Activated CD4-positive, alpha-beta memory T cell treated with anti-CD3 and anti-CD28 coated beads for 36 hours (primary cell): ENCODE measurements at regions not wholly inside any gene's neighbourhood (a gene's known extent, or its start where the extent isn't known, plus 50 kb on each side); places are given as distances from the start of the nearest gene placed in this dataset.

Source experiments
- CTCF ChIA-PET: fragments of 350-600 bp; sonication (Branson Sonifier 250); formaldehyde crosslinking; loops from one replicate; lab custom pipeline; 2021; ENCODE audit warnings: antibody characterized with exemption, inconsistent platforms; lab: Charles Lee
- POLR2A ChIA-PET: fragments of 350-600 bp; sonication (Branson Sonifier 250); formaldehyde crosslinking; loops from one replicate; lab custom pipeline; 2021; ENCODE audit warnings: antibody characterized with exemption; lab: Charles Lee
- DNase-seq: peaks from one replicate; pipeline ENCODE4 v3.0.0-alpha.2; 2020
- H3K27ac Mint-ChIP-seq: one replicate; pipeline ENCODE4 v1.8.0; 2021; ENCODE audit warnings: mixed read lengths
- H3K27me3 Mint-ChIP-seq: one replicate; pipeline ENCODE4 v1.8.0; 2021; ENCODE audit warnings: mixed read lengths
- H3K36me3 Mint-ChIP-seq: one replicate; pipeline ENCODE4 v1.8.0; 2021; ENCODE audit warnings: mixed read lengths
- H3K4me1 Mint-ChIP-seq: one replicate; pipeline ENCODE4 v1.8.0; 2021; ENCODE audit warnings: low read depth, mixed read lengths
- H3K4me3 Mint-ChIP-seq: one replicate; pipeline ENCODE4 v1.8.0; 2021; ENCODE audit warnings: mild to moderate bottlenecking, mixed read lengths
- H3K9me3 Mint-ChIP-seq: one replicate; pipeline ENCODE4 v1.8.0; 2021; ENCODE audit warnings: mixed read lengths
- intact Hi-C: fragments of 100-400 bp; cut with micrococcal nuclease; formaldehyde crosslinking; loops from one replicate; pipeline ENCODE4 v1.15.1; 2023

DNA sequence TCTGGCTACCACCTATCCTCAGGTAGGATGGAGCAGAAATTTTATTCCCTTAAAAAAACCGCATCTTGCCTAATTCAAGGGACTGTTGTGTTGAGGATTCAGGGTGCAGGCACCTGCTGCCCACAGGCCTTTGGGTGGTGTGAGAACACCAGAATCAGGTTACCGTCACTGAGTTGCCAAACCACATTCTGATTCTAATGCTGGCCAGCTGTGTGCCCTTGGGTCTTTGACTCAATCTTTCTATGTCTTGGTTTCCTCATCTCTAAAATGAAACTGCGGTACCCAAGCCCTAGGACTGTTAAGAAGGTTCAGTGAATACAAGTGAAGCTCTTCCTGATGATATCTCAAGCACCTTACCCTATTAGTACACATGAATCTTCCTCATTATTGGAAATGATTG, 827.3 kb downstream of the DHX35 start:
- POLR2A ChIA-PET, result no interaction called here
- H3K27ac Mint-ChIP-seq, result no peak overlapping the region
- CTCF ChIA-PET, result no interaction called here
- H3K9me3 Mint-ChIP-seq, result no peaks in the 10 kb centered on the region
- no peaks in the 10 kb centered on the region for H3K4me1 Mint-ChIP-seq
- H3K36me3 Mint-ChIP-seq, result no peaks in the 10 kb centered on the region
- H3K4me3 Mint-ChIP-seq, result no peak overlapping the region
- DNase-seq, result no peak
- no peaks in the 10 kb centered on the region for H3K27me3 Mint-ChIP-seq
- intact Hi-C loops, result no loop called here

- intact Hi-C loops, result no loop called here
- ChIA-PET CTCF (no interaction called here), POLR2A (no interaction called here)
- Mint-ChIP-seq H3K4me3 (no peak overlapping the region), H3K27me3 (no peaks in the 10 kb centered on the region), H3K9me3 (peaks cover 11% of the 10 kb centered on the region), H3K4me1 (no peaks in the 10 kb centered on the region), H3K36me3 (no peaks in the 10 kb centered on the region), H3K27ac (no peak overlapping the region)
- DNase-seq, result no peak
Observed at GRCh38 chr20:39785252-39785917, 823.2 kb downstream of the DHX35 start.

GRCh38 chr20:39784693-39785092, 822.5 kb downstream of the DHX35 start:
- ChIA-PET POLR2A (no interaction called here), CTCF (no interaction called here)
- intact Hi-C loops, result no loop called here
- Mint-ChIP-seq H3K36me3 (no peaks in the 10 kb centered on the region), H3K27me3 (no peaks in the 10 kb centered on the region), H3K4me3 (no peak overlapping the region), H3K4me1 (no peaks in the 10 kb centered on the region), H3K27ac (no peak overlapping the region), H3K9me3 (peaks cover 11% of the 10 kb centered on the region)
- DNase-seq, result no peak

GRCh38 chr20:39778847-39779604, 816.9 kb downstream of the DHX35 start:
- Mint-ChIP-seq H3K27me3 (no peaks in the 10 kb centered on the region), H3K36me3 (no peaks in the 10 kb centered on the region), H3K27ac (no peak overlapping the region), H3K9me3 (peaks cover 9% of the 10 kb centered on the region), H3K4me1 (no peaks in the 10 kb centered on the region), H3K4me3 (no peak overlapping the region)
- POLR2A ChIA-PET, result no interaction called here
- intact Hi-C loops, result no loop called here
- CTCF ChIA-PET, result no interaction called here
- no peak for DNase-seq

DNA sequence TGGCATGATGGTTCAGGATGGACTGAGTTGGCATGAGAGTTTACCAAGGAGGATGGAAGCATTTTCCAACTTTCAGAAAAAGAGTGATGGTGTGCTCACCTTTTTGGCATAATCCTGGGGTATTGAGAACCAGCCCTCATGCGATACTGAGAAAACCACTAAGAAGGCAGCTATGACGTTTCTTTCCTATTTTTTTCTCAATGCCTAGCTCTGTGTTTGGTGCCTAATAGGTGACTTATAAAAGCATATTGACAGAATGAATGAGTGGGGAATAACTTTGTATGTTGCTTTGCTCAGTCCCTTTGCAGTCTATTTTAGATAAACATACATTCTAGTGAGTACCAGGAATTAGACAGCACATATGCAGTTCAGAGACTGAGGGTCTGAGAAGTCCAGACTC, 816.3 kb downstream of the DHX35 start:
- intact Hi-C loops, result no loop called here
- no peaks in the 10 kb centered on the region for H3K4me1 Mint-ChIP-seq
- ChIA-PET CTCF (no interaction called here), POLR2A (no interaction called here)
- H3K27ac Mint-ChIP-seq, result no peak overlapping the region
- H3K4me3 Mint-ChIP-seq, result no peak overlapping the region
- no peaks in the 10 kb centered on the region for H3K27me3 Mint-ChIP-seq
- DNase-seq, result no peak
- H3K36me3 Mint-ChIP-seq, result no peaks in the 10 kb centered on the region
- peaks cover 6% of the 10 kb centered on the region for H3K9me3 Mint-ChIP-seq

GRCh38 chr20:39777610-39778009, 815.5 kb downstream of the DHX35 start:
- Mint-ChIP-seq H3K4me1 (no peaks in the 10 kb centered on the region), H3K9me3 (peaks cover 5% of the 10 kb centered on the region), H3K4me3 (no peak overlapping the region), H3K27ac (no peak overlapping the region), H3K36me3 (no peaks in the 10 kb centered on the region), H3K27me3 (no peaks in the 10 kb centered on the region)
- CTCF ChIA-PET, result no interaction called here
- no peak for DNase-seq
- POLR2A ChIA-PET, result no interaction called here
- intact Hi-C loops, result no loop called here

DNA sequence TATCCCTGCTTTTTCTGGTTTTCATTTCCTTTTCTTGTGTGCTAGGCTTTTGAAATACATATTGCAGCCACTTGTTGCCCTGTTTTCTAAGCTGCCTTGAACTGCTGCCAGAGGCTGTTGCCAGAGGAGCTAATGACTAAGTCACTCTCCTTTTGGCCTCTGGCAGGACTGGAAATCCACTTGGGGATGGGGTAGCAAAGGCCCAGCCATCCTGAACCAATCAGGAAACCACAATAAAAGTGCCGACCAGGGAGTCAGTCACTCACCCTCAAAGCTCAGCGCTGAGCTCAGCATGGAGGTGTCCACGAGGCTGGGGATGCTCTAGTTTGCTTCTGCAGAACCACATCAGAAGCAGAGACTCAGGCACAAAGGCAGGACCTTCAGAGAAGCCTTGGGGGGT, 813.0 kb downstream of the DHX35 start:
- Mint-ChIP-seq H3K27ac (no peak overlapping the region), H3K9me3 (no peaks in the 10 kb centered on the region), H3K4me3 (no peak overlapping the region), H3K27me3 (no peaks in the 10 kb centered on the region), H3K36me3 (no peaks in the 10 kb centered on the region), H3K4me1 (no peaks in the 10 kb centered on the region)
- CTCF ChIA-PET, result no interaction called here
- DNase-seq, result no peak
- intact Hi-C loops, result no loop called here
- POLR2A ChIA-PET, result no interaction called here

- intact Hi-C loops, result no loop called here
- no peak for DNase-seq
- H3K27me3 Mint-ChIP-seq, result no peaks in the 10 kb centered on the region
- POLR2A ChIA-PET, result no interaction called here
- no peak overlapping the region for H3K27ac Mint-ChIP-seq
- no peak overlapping the region for H3K4me3 Mint-ChIP-seq
- peaks cover 2% of the 10 kb centered on the region for H3K9me3 Mint-ChIP-seq
- no peaks in the 10 kb centered on the region for H3K4me1 Mint-ChIP-seq
- H3K36me3 Mint-ChIP-seq, result no peaks in the 10 kb centered on the region
- CTCF ChIA-PET, result no interaction called here
Observed at GRCh38 chr20:39773380-39774000, 811.3 kb downstream of the DHX35 start.

DNA sequence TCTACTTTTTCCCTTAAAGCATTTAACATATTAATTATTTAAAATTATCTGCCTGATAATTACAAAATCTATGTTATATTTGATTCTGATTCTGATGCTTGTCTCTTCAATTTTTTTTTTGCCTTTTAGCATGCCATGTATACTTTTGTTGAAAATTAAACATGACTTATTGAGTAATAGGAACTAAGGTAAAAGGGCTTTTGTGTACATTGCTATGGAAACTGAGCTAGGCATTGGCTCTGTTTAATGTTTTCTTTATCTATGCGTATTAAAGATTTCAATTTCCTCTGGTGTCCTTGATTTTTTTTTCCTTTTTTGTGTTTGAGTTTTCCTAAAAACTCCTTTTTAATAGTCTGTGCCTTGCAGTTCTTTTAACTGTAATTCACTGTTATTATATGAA, 805.2 kb downstream of the DHX35 start:
- H3K27me3 Mint-ChIP-seq, result no peaks in the 10 kb centered on the region
- no peaks in the 10 kb centered on the region for H3K4me1 Mint-ChIP-seq
- H3K4me3 Mint-ChIP-seq, result no peak overlapping the region
- H3K9me3 Mint-ChIP-seq, result peaks cover 14% of the 10 kb centered on the region
- ChIA-PET CTCF (no interaction called here), POLR2A (no interaction called here)
- no peaks in the 10 kb centered on the region for H3K36me3 Mint-ChIP-seq
- DNase-seq, result no peak
- no peak overlapping the region for H3K27ac Mint-ChIP-seq
- intact Hi-C loops, result no loop called here

DNA sequence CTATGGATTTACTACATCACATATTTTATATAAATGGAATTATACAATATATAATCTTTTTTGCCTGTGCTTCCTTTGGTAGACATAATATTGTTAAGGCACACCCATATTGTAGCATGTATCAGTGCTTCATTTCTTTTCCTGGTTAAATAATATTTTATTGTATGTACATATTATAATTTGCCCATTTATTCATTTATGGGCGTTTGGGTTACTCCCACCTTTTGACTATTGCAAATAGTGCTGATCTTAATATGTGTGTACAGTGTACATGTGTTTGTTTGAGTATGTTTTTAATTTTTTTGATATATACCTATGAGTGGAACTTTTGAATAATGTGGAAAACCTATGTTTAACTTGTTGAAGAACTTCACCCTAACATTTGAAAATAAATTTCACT, 804.2 kb downstream of the DHX35 start:
- H3K27me3 Mint-ChIP-seq, result no peaks in the 10 kb centered on the region
- H3K9me3 Mint-ChIP-seq, result peaks cover 14% of the 10 kb centered on the region
- intact Hi-C loops, result no loop called here
- CTCF ChIA-PET, result no interaction called here
- no peaks in the 10 kb centered on the region for H3K36me3 Mint-ChIP-seq
- no peak overlapping the region for H3K4me3 Mint-ChIP-seq
- DNase-seq, result no peak
- H3K4me1 Mint-ChIP-seq, result no peaks in the 10 kb centered on the region
- POLR2A ChIA-PET, result no interaction called here
- H3K27ac Mint-ChIP-seq, result no peak overlapping the region

DNA sequence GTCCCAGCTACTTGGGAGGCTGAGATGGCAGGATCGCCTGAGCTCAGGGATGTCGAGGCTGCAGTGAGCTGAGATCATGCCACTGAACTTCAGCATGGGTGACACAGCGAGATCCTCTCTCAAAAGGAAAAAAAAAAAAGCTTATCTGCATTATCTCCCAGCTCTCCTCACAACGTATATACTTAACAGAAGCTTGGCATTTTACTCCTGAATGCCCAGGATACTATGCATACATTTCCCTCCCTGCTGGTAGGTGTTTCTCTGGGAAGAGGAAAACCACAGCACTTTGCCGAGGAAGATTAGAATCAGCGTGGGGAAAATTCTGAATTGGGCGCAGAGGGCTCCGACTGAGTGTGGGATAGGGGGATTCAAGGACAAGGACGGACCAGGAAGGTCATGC, 800.6 kb downstream of the DHX35 start:
- H3K4me3 Mint-ChIP-seq, result no peak overlapping the region
- peaks cover 8% of the 10 kb centered on the region for H3K9me3 Mint-ChIP-seq
- H3K27me3 Mint-ChIP-seq, result no peaks in the 10 kb centered on the region
- intact Hi-C loops, result no loop called here
- CTCF ChIA-PET, result no interaction called here
- no peaks in the 10 kb centered on the region for H3K36me3 Mint-ChIP-seq
- DNase-seq, result no peak
- H3K4me1 Mint-ChIP-seq, result no peaks in the 10 kb centered on the region
- POLR2A ChIA-PET, result no interaction called here
- H3K27ac Mint-ChIP-seq, result no peak overlapping the region

GRCh38 chr20:39758876-39759275, 796.7 kb downstream of the DHX35 start:
- no peak for DNase-seq
- no peak overlapping the region for H3K27ac Mint-ChIP-seq
- H3K4me3 Mint-ChIP-seq, result no peak overlapping the region
- no peaks in the 10 kb centered on the region for H3K4me1 Mint-ChIP-seq
- no peaks in the 10 kb centered on the region for H3K36me3 Mint-ChIP-seq
- no peaks in the 10 kb centered on the region for H3K27me3 Mint-ChIP-seq
- intact Hi-C loops, result no loop called here
- H3K9me3 Mint-ChIP-seq, result peaks cover 3% of the 10 kb centered on the region
- POLR2A ChIA-PET, result no interaction called here
- CTCF ChIA-PET, result interaction anchor here (0.6 kb wide), 1 partner anchor 23 kb away, joined by 3 read pairs; no protein-coding TSS in a partner anchor

GRCh38 chr20:39756828-39757227, 794.7 kb downstream of the DHX35 start:
- CTCF ChIA-PET, result no interaction called here
- no peaks in the 10 kb centered on the region for H3K9me3 Mint-ChIP-seq
- no peaks in the 10 kb centered on the region for H3K27me3 Mint-ChIP-seq
- no peak overlapping the region for H3K4me3 Mint-ChIP-seq
- DNase-seq, result no peak
- POLR2A ChIA-PET, result no interaction called here
- no peaks in the 10 kb centered on the region for H3K36me3 Mint-ChIP-seq
- no peak overlapping the region for H3K27ac Mint-ChIP-seq
- no peaks in the 10 kb centered on the region for H3K4me1 Mint-ChIP-seq
- intact Hi-C loops, result no loop called here
